HK-2 (cell line): ENCODE measurements at regions not wholly inside any gene's neighbourhood (a gene's known extent, or its start where the extent isn't known, plus 50 kb on each side); places are given as distances from the start of the nearest gene placed in this dataset.

Experiments used
- DNase-seq: peaks from one replicate; pipeline ENCODE4 v3.0.0-alpha.2; 2018; ENCODE audit not compliant: unreplicated experiment

DNA sequence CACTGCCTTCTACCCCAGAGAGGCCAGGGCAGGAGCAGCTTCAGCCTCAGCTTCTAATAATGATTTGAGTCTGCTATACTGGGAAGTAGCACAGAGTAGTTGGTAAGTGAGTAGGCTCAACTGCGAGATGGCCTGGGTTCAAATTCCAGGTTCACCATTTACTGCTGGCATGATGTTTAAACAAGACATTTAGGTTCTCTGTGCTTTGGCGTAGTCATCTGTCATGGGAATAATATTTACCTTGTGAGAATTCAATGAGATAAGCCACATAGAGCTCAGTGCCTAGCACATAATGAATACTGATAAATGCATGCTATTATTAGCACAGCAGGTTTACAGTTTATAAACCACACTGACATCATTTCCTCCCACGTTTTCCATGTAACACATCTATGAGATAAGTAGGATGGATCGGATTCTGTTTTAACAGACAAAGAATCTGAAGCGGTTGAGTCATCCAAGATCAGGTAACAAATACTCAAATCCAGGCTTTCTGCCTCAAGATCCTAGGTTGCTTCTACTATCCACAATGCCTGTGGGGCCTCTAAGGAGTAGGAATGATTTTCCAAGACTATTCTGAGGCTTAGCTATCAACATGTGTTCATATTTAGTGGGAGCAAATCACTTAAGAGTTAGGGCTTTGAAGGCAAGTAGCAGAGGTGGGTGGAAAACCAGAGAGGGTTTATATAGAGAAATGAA lies 72.9 kb upstream of the DTNBP1 start:
- no peak for DNase-seq

DNA sequence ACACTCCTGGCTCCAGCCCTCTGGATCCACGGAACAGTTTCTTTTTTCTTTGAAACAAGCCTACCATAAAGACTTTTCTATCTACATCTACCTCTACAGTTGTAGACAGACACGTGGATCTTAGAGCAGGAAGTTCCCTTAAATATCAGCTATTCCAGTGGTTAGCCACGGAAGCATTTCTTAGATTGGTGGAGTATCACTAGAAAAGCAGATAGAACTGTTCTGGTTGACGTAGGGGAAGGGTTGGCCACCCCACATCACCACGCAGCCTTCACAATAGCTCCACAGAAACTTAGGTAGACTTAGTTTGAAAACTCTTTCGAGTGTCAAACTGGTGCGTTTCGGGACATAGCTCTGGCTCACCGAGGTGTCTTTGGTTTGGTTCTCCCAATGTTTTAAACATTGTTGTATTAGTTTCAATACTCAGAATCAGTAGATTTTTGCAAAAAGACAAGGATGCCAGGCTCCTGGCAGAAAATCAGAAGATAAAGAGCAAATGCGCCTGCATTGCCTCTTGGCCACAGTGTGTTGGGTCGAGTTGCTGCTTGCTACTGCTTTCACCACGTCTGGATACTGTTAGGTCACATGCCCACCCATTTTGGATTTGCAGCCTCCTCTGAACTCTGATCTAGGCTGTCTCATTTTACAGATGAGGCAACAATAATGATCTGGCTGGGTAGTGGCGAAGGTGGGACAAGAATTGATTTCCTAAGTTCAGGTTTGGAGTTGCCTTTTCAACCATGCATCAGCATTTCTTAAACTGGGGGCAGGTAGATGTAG lies 71.5 kb upstream of the DTNBP1 start:
- no peak for DNase-seq

DNA sequence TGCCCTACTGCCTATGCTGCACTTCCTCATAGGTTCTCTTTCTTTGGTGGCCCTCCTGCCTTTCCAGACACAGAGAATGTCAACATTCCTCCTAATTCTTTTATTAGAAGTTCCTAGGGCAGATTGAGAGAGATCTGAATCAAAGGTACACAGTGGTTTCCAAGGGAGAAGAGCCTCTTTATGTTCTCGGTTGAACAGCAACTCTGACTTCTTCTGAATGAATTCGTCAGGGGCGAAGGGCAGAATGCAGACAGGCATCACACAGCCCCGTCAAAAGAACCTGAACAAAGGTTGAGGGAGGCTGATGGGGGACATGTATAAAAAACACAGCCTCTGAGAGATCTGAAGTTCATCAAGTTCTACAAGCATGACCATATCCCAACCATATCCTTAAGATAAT lies 68.1 kb upstream of the DTNBP1 start:
- no peak for DNase-seq

DNA sequence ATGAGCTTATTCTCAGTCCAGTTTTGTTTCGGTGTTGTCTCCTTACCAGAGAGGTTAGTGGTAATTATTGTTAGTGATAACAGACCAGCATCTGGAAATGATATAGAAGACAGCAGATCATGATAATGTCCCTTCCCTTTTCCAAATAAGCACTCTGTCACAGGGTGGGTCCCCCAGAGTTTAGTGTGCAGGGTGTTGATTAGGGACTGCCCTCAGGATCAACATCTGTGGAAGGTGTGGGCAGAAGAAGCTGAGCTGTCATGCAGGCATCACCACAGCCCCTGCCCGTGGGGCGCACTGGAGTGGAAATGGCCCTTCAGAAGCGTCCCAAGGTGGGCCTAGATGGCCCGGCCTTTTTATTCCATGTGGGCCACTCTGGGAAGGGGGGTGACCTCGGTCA lies 67.6 kb upstream of the DTNBP1 start:
- DNase-seq = no peak

DNA sequence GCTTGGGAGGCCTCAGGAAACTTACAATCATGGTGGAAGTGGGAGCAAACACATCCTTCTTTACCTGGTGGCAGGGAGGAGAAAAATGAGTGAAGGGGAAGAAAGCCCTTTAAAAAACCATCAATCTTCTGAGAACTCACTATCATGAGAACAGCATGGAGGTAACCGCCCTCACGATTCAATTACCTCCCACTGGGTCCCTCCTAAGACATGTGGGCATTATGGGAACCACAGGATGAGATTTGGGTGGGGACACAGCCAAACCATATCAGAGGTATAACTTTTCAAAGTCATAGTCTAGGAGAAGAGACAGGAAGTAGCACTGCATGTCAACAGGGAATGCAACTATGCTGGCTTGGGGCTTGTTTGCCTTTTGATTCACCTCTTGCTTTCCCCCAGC lies 59.9 kb upstream of the DTNBP1 start:
- DNase-seq = no peak

DNA sequence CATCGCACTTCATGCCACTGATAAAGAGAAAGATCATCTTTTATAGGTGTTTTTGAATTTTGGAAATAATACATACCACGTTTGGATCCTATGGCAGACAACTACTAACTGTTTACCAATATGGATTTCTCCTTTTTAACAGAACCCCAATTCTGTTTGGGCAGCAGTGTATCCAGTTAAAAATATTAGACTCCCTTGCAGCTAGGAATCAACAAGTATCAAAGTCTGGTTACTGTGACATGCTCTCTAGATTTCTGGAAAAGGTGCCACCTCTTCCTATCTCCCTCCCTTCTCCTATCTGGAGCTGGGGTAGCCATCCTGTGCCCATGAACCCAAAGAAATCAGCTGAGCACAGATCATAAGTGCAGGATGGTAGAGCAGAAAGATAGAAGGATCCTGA lies 54.1 kb upstream of the DTNBP1 start:
- DNase-seq = no peak

DNA sequence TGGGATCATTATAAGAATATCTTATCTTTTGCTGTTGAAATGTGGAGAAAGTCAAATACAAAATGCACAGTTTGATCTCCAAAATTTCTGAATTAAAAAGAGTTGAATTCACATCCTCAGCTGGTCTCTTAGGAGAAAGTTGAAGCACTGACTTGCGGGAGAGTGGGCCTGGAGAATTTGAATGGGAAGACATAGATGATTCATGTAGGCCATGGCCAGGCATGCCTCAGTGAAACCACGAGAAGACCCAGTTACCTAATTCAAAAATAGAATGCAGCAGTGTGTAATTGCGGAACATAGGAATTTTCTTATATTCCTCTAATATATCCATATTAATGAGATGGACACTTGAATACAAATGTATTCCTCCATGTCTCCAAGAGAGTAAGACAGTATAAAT lies 53.0 kb upstream of the DTNBP1 start:
- no peak for DNase-seq

DNA sequence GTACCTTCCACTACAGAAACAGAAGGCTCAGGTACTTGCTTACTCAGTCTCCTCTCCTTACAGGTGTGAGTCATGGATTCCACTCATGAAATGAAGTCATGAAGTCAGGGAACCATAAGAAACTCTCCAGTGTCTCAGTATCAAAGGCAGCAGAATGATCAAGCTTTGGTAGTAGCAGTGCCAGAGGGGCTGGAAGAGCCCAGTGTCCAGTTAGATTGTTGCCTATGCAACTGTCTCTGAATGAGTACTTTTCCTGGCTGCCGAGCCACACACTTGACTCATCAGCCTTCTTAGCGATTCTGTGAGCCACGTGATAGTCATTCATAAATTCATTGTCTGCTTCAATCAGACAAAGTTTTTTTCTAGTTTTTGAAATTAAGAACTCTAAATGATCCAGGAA lies 52.2 kb upstream of the DTNBP1 start:
- peak; percentile 17 for DNase-seq

DNA sequence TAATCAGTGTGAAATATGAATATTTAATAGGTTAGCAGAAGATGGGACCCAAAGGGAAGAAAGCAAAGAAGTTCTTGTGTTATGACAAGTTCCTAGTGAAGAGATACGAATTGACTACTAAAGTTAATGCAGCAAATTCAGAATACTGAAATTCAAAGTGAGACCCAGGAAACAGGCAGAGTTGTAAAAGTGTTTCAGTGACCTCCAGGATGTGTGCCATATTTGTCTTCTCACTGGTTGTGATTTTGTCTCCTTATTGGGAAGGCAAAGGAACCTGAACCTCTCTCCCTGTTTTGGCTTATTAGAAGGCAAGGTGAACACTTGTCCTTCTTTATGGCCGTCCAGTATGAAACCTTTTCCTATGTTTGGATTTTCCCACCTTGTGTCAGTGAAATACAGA lies 51.8 kb upstream of the DTNBP1 start:
- no peak for DNase-seq

DNA sequence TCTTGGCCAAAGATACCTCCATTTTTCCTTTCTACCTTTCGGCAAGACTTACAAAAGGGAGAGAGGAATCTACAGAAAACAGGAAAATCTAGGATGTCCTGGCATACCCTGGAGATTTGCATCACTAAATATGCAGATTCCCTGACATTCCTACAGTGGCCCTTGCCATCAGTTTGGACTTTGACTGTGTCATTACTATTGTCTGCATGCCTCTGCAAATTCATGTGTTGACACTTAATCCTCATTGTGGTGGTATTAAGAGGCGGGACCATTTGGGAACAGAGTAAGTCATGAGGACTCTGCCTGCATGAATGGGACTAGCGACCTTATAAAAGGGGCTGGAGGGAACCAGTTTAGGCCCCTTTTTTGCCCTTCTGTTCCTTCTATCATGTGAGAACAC lies 50.5 kb upstream of the DTNBP1 start:
- DNase-seq = no peak

DNA sequence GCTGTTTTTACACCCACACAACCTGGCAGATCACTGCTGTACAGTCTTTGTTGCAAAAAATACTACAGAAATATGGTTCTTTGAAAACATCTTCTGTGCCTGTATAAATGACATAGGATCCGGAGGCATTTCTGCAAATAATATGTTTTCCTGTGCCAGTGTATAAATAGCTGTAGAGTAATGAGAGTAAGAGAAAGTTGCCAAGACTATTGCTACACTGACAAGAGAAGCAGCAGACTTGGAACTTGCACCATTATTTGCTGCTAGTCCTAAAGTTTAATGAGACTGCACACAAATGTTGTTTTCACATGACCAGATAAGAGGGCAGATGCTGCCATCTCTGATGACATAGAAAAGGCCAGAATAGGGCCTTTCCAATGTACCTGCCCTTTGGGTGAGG lies 50.0 kb upstream of the DTNBP1 start:
- DNase-seq = no peak
